ENCODE measurements at regions not wholly inside any gene's neighbourhood (a gene's known extent, or its start where the extent isn't known, plus 50 kb on each side); places are given as distances from the start of the nearest gene placed in this dataset.

DNA sequence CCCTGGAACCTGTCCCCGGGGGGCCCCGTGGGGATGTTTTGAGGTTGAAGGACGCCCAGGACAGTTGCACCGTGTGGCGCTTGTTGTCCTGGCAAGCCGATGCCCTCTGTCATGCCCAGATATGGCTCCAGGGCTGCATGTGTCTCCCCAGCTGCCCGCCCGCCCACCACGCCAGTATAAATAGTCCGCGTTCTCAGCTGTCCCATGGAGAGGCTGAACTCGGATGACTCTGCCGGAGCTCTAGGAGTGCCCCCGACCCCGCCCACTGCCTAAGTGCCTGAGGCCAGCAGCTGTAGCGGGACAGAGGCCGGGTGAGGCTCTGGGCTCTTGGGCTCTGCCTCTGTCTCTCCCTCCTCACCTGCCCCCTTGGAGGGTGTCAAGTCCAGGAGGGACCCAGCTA lies 83.0 kb upstream of the GATA5 start:
- peak overlapping the region; percentile 63; the same call in 1 of the 2 replicates for H3K27ac ChIP-seq (ENCODE audit: low read length)
- ChIA-PET POLR2A (no interaction called here), CTCF (interaction anchor here (0.6 kb wide), 1 partner anchor 27 kb away, joined by 3 read pairs; no protein-coding TSS in a partner anchor)
- ATAC-seq, result no peak
- no peak overlapping the region for H3K4me3 ChIP-seq (ENCODE audit: low read depth in 2 of 2, low read length in 2 of 2)
- H3K9me3 ChIP-seq (ENCODE audit: control insufficient read depth, insufficient read depth, low read depth, low read length), result no peaks in the 10 kb centered on the region
- peaks cover 65% of the 10 kb centered on the region for H3K4me1 ChIP-seq (ENCODE audit: control insufficient read depth, insufficient read depth, low read length)
- BruUV-seq (replicated peaks), result no TSS peak
- H3K36me3 ChIP-seq (ENCODE audit: control insufficient read depth, insufficient read depth, low read length), result no peaks in the 10 kb centered on the region
- H3K27me3 ChIP-seq (ENCODE audit: control insufficient read depth, insufficient read depth, low read length), result no peaks in the 10 kb centered on the region
- in situ Hi-C loops (cut with HindIII; ENCODE audit: low pct_unique_long_range_greater_than_20kb, low sequenced_read_pairs) (no loop called here), intact Hi-C loops (cut with micrococcal nuclease; ENCODE audit: unreplicated experiment) (no loop called here)
- TF ChIP-seq TCF7L2 (IDR thresholded peaks at IDR 0.05; ENCODE audit: low read depth, low read length), result no peak
- no peak for TF ChIP-seq SIN3A (IDR thresholded peaks at IDR 0.05; ENCODE audit: borderline replicate concordance, insufficient read depth, low read depth, low read length)
- no peak for TF ChIP-seq POLR2AphosphoS5 (IDR thresholded peaks at IDR 0.05; ENCODE audit: low read depth, low read length)
- TF ChIP-seq, protein P1, sequence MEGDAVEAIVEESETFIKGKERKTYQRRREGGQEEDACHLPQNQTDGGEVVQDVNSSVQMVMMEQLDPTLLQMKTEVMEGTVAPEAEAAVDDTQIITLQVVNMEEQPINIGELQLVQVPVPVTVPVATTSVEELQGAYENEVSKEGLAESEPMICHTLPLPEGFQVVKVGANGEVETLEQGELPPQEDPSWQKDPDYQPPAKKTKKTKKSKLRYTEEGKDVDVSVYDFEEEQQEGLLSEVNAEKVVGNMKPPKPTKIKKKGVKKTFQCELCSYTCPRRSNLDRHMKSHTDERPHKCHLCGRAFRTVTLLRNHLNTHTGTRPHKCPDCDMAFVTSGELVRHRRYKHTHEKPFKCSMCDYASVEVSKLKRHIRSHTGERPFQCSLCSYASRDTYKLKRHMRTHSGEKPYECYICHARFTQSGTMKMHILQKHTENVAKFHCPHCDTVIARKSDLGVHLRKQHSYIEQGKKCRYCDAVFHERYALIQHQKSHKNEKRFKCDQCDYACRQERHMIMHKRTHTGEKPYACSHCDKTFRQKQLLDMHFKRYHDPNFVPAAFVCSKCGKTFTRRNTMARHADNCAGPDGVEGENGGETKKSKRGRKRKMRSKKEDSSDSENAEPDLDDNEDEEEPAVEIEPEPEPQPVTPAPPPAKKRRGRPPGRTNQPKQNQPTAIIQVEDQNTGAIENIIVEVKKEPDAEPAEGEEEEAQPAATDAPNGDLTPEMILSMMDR (IDR thresholded peaks at IDR 0.05), result no peak
- TF ChIP-seq, protein P2, sequence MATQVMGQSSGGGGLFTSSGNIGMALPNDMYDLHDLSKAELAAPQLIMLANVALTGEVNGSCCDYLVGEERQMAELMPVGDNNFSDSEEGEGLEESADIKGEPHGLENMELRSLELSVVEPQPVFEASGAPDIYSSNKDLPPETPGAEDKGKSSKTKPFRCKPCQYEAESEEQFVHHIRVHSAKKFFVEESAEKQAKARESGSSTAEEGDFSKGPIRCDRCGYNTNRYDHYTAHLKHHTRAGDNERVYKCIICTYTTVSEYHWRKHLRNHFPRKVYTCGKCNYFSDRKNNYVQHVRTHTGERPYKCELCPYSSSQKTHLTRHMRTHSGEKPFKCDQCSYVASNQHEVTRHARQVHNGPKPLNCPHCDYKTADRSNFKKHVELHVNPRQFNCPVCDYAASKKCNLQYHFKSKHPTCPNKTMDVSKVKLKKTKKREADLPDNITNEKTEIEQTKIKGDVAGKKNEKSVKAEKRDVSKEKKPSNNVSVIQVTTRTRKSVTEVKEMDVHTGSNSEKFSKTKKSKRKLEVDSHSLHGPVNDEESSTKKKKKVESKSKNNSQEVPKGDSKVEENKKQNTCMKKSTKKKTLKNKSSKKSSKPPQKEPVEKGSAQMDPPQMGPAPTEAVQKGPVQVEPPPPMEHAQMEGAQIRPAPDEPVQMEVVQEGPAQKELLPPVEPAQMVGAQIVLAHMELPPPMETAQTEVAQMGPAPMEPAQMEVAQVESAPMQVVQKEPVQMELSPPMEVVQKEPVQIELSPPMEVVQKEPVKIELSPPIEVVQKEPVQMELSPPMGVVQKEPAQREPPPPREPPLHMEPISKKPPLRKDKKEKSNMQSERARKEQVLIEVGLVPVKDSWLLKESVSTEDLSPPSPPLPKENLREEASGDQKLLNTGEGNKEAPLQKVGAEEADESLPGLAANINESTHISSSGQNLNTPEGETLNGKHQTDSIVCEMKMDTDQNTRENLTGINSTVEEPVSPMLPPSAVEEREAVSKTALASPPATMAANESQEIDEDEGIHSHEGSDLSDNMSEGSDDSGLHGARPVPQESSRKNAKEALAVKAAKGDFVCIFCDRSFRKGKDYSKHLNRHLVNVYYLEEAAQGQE (IDR thresholded peaks at IDR 0.05; ENCODE audit: insufficient read depth in 1 of 2, low read depth in 2 of 2, low read length in 1 of 2), result no peak
- DNase-seq (ENCODE audit: low read depth, low spot score), result no peak

DNA sequence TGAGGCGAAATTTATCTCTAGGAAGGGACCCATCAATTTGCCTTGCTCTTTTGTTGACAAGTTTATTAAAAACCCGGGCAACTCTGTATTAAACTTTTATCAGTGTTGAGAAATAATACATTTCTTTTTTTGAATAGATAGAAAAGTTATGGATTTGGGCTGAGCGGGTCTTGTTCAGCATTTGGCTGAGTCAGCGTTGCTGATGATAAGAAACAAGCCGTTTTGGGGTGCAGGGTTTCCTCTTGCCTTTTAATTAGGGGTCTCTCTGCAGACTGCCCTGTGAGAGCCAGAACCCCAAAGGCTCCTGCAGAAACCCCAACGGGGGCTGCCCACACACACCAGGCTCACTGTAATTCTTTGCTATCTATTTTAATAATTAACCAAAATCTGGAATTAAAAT lies 82.1 kb upstream of the SLCO4A1 start:
- H3K4me1 ChIP-seq (ENCODE audit: control insufficient read depth, insufficient read depth, low read length), result peaks cover 55% of the 10 kb centered on the region
- DNase-seq (ENCODE audit: low read depth, low spot score) (no peak), ATAC-seq (no peak)
- H3K36me3 ChIP-seq (ENCODE audit: control insufficient read depth, insufficient read depth, low read length), result no peaks in the 10 kb centered on the region
- POLR2A ChIA-PET, result no interaction called here
- no peak for TF ChIP-seq SIN3A (IDR thresholded peaks at IDR 0.05; ENCODE audit: borderline replicate concordance, insufficient read depth, low read depth, low read length)
- TF ChIP-seq, protein P2 (IDR thresholded peaks at IDR 0.05; ENCODE audit: insufficient read depth in 1 of 2, low read depth in 2 of 2, low read length in 1 of 2), result no peak
- no peak for TF ChIP-seq POLR2AphosphoS5 (IDR thresholded peaks at IDR 0.05; ENCODE audit: low read depth, low read length)
- no peak for TF ChIP-seq TCF7L2 (IDR thresholded peaks at IDR 0.05; ENCODE audit: low read depth, low read length)
- TF ChIP-seq, protein P1 (IDR thresholded peaks at IDR 0.05), result no peak
- in situ Hi-C loops (cut with HindIII; ENCODE audit: low pct_unique_long_range_greater_than_20kb, low sequenced_read_pairs) (no loop called here), intact Hi-C loops (cut with micrococcal nuclease; ENCODE audit: unreplicated experiment) (no loop called here)
- H3K27ac ChIP-seq (ENCODE audit: low read length), result no peak overlapping the region; the same call in 1 of the 2 replicates
- H3K4me3 ChIP-seq (ENCODE audit: low read depth in 2 of 2, low read length in 2 of 2), result no peak overlapping the region
- CTCF ChIA-PET, result interaction anchor here (0.6 kb wide), 1 partner anchor 9 kb away, joined by 7 read pairs; no protein-coding TSS in a partner anchor
- BruUV-seq (replicated peaks), result no TSS peak
- no peaks in the 10 kb centered on the region for H3K9me3 ChIP-seq (ENCODE audit: control insufficient read depth, insufficient read depth, low read depth, low read length)
- no peaks in the 10 kb centered on the region for H3K27me3 ChIP-seq (ENCODE audit: control insufficient read depth, insufficient read depth, low read length)
